GM21825 (cell line): ENCODE measurements at regions not wholly inside any gene's neighbourhood (a gene's known extent, or its start where the extent isn't known, plus 50 kb on each side); places are given as distances from the start of the nearest gene placed in this dataset.
"Not testable (repeated sequence)": the region's sequence is repeated elsewhere in the genome, so short reads cannot be mapped to it uniquely, and the experiment has no call there.

Experiments
- ATAC-seq: cut with Tn5 transposase; IDR thresholded peaks from one replicate; pipeline ENCODE4 v1.9.1; 2021; ENCODE audit warnings: mild to moderate bottlenecking, moderate library complexity; ENCODE audit not compliant: unreplicated experiment

DNA sequence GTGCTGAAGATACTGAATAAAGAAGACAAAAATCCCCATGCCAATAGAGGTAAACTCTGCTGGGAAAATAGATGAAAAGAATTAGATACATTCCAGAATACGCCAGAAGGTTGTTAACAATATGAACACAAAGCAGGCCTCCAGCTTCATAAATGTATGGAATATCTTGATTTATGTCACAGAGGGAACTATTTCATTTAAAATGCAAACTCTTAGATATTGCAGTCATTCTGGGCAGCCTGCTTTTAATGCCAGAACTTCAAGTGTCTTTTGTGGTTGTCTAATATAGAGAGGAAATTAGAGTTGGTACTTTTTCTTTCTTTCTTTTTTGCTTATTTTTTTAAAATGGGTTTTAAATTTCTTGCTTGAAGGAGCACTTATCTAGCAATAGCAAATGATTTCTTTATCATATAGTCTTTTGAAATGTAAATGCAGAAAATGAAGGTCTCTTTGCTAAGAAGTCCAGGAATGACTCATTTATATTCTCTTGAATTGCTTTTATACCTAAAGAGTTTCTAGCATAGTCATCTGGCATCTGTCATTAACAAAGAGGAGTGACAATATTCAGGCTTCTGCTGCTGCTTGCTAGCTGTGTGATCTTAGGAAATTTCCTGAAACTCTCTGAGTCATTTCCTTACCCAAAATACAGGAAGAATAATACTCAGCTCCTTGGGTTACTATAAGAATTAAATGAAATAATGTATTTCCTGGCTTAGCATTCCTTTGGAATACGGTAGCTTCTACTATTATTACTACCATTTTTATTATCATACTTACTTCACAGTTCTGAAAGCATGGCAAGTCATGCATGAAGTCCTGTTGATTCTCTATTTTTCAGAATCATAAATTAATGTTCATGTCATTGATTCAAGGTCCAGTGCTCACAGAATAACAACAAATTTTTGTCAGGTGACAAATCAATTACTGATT is 527.6 kb downstream of the DIPK2A start:
- ATAC-seq, result no peak

DNA sequence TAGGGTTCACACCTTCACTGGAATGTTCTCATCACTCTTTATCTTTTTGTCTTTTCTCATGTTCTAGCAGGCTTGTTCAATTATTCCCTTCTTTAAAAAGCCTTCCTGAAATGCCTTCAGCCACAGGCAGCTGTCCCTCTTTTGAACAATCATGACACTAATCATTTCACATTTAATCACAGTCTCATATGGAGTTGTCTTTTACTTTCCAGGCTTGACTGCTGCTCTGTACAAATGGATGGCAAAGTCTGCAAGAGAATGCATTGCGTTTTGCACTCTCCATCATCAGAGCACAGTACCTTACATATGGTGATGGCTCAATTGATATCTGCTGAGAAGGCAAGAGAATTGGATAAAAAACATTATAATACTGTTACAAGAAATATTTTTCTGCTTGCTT is 529.8 kb downstream of the DIPK2A start:
- ATAC-seq, result no peak

DNA sequence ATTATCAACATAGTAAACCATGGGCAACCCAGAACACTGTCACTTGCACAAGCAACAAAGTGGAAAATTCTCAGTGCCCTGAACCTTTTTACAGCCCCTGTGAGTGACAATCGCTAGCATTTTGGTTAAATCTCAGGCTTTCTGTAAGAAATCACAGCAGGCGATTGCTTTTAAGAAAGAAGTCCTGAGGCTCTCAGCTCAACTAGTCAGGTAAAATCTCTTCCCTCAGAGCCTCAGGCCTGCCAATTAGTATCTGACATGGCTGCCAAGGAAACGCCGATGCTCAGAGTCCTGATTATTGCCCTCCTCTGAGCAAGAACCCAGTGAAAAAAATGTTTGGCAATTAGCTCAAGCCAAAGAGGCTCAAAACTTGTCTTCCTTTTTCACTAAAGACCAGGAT is 530.8 kb downstream of the DIPK2A start:
- ATAC-seq, result no peak

DNA sequence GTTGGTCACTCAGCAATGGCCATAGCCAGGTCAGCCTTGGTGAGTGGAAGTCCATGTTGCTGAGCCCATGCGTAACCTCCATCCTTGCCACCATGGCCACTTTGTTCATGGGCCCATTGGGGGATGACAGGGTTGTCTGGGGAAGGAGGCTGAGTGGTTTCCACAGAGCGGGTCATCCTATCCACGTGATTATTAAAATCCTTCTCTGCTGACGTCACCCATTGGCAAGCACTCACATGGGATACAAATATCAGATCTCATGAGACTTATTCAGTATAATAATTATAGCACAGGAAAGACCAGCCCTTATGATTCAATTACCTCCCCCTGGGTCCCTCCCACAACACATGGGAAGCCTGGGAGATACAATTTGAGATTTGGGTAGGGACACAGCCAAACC is 534.8 kb downstream of the DIPK2A start:
- ATAC-seq, result not testable (repeated sequence)

DNA sequence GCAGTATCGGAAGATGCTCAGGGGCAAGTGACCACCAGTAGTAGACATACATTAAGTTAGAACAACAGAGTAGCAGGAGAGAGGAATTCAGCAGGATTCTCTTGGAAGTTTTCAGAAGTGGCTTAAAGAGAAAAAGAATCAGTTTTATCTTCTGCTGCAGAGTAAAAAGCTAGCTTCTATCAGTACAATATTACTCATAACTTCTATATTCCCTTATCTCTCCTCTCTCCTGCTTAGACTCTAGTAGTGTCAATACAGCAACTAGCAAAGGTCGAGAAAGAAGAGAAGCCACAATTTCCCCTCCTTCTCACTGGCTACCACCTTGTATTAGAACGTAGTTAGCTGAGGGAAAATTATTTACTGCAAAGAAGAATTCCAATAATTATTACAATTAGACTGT is 539.7 kb downstream of the DIPK2A start:
- no peak for ATAC-seq

DNA sequence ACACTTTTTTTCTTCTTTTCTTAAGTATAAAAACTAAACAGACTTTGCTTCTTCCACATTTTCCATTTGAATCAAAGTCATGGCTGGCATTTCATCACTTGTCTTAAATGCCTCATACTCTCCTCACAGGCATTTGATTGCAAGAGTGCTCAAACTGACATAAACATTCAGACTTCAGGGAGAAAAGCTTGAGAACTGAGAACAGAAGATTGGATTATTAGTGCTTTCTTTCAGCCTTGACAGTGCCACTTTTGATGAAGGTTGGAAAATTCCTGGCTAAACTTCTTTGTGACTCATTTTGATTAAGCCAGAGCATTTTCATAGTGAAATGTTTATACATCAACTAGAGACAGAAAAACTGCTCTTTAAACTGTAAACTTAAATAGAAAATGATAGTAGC is 544.4 kb downstream of the DIPK2A start:
- no peak for ATAC-seq

DNA sequence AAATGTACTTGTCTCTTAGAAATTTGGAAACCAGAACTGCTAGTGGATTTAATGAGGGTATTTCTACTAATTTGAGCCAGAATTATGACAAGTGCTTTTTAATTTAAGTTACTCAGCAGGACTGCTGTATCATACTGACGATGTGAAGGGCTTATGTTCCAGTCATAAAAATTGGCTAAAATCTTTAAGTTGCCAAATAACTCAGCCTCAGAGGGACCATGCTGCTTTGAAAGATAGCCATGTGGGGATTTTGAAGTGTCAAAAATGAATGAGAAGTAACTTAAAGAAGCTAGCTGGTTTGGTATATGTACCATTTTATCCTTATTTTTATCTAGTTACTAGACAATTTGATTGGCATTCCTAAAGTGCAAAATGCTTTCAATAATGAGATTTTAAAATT is 545.0 kb downstream of the DIPK2A start:
- no peak for ATAC-seq

DNA sequence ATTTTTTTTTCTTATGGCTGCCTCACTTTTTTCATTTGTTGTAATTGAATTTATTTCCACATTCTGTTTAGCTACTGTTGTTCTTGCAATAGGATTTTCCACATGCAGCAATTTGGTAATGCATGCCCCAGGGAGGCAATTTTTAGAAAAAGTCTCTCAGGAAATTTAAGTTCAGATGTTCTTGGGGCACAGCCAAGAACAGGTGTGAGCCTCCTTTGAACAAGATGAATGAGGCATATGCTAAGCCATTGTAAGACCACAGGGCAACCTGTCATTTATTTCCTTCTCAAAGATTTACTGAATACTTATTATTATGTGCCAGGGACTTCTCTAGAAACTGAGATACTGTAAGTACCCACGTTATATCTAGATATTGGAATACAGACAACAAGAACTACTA is 549.5 kb downstream of the DIPK2A start:
- no peak for ATAC-seq

DNA sequence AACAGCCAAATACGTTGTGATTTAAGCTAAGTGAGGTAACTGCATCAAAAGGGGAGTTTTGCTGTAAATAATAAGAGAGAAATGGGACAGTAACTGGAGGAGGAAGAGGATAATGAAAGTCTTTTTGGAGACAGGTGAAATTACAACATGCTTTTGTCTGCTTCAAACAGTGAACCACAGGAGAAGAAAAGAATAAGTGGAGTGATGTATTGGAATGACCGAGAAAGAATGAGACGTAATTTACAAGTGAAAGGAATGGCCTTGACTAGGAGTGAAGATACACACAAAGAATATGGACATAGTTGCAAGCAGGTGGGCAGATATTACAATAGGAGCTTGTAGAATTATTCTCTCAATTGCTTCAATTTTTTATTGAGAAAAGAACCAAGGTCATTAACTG is 550.8 kb downstream of the DIPK2A start:
- ATAC-seq, result no peak

DNA sequence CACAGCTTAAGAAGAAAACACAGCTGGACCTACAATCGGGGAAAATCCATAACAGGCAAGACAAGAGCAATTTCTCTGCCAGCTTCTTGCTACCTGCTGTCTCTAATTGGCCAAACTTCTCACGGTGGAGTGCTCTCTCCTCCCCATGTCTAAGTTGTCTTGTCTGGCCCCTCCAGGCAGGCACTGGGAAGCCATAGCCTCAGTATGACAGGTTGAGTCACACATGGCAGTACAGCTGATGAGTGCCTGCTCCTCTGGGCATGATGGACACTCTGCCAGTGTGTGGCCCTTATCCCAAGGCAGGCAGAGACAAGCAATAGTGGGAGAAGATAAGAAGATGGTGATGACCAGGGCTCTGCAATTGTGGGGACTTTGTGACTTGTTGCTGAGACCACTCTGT is 551.8 kb downstream of the DIPK2A start:
- ATAC-seq, result no peak

DNA sequence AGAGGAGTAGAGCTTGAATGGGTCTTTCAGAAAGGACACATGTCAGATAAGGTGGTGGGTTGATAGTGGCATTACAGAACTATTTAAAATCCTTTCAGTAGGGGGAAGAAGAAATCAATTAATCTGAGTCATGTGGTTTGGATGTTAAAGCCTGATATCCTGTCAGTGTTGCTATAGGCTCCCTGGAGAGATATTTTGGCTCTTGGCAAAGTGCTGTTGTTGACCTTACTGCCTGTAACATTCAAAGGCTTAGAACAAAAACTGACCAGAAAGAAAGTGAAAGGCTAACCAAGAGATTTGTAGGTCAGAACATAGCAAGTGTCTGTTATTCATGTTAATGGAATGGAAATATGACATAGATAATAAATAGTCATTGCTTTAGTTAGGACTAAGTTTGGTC is 552.9 kb downstream of the DIPK2A start:
- no peak for ATAC-seq

DNA sequence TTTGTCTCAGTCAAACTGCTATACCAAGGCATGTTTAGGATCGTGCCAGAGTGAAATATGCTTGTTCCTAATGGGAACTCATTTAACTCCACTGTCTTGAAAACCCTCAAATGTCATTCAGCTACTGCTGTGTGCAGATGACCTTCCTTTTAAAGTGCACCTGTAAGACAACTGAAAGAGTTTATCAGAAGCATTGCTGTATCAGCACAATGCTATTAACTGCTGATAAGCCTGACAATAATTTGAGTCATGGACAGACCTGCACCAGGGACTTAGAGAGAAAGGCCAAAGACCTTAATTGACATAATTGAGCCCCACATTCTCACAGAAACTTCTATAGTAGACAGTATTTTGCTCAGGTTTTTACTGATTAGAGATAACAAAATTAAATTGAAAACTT is 557.9 kb downstream of the DIPK2A start:
- no peak for ATAC-seq

DNA sequence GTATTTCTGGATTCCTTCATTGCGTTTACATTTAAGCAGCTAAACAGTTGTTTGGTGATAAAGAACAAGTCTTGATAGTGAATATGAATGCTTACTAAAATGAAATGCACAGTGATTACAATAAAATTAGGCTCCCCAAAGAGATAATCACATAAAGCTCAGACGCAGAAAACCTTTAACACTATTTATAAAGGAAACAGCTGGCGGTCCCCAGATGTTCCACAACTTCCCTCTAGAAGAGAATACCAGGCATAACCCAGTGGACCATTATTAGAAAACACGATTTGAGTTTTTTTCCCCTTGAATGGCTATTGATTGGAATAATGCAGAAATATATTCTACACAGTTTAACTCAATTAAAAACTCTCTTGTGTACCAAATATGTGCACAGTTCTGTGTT is 573.2 kb downstream of the DIPK2A start:
- no peak for ATAC-seq

DNA sequence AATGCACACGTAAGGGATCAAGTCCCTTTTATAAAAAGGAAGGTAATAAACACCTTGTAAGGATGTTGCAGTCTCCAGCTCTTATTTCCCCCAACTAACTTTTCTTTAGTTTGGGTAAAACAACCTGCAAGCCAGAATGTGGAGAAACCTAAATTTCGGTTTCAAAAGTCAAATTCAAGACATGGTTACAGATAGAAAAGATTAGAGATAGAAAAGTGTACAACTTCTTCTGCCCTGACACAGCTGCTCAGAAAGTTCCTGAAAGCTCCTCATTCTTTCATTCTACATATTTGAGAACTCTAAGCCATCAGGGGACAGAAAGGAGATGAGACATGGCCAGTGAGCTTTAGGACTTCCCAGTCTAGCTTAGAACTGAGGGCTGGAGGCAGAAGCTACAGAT is 574.9 kb downstream of the DIPK2A start:
- no peak for ATAC-seq

DNA sequence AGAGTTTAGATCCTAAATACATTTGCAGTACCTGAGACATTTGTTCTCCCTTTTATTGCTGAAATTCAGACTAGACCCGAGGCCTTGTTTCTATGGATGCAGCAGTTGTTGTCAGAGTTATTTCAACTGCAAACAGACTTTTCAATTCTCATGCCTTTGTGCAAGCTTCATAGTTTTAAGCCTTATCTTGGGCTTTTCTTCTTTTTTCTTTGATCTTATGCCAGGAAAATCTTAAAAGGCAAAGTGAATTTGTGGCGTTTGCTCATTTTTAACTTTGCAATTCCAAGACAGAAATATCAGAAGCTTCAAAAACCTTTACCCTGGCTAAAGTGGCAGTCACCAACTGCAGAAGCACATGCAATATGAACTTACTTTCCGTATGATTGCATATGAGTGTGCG is 576.7 kb downstream of the DIPK2A start:
- no peak for ATAC-seq

DNA sequence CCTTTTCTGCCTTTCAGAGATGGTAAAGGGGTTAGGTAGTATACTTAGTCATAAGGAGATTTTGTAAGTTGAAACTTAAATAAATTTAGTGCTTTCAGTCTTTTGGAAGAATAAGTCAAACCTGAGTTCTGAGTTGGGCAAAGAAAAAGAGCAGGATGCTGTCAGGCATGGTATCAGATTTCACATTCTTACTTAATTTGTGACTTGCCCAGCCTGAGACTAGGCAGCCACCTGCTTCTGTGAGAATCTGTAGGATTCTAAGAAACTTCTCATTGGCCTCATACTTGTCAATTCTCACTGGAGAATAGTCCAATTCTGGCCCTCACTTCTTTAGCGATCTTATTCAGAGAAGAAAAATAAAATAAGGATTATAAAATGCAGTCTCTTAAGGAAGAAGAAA is 577.5 kb downstream of the DIPK2A start:
- no peak for ATAC-seq

DNA sequence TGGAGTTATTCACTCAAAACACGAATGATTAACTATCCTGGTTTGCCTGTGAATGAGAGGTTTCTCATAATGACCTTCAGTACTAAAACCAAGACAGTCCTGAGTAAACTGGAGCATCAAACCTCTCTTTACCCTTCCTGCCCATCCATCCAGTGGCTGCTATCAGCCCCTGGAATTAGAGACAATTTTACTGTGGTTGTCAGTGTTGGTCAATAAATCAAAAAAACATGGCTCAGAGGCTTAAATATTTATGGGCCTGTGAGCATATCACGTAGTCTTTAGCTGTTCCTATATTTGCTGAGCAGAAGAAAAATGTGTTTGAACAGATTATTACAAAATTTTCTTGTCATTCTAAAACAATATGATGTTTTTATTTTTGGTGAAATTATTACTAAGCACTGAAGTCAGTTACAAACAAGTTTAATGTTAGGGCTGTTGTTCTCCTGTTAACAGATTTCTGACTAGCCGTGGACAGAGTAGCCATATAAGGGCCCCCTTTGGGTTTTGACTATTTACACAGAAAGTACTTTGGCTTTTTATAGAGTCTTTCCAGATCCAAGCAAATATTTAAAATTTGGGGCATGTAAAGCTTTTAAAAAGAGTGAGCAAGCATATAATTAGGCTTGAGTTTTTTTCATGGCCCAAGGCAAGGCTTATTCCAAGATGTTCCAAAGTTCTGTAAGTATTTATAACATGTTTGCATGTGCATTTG is 580.9 kb downstream of the DIPK2A start:
- ATAC-seq, result no peak

DNA sequence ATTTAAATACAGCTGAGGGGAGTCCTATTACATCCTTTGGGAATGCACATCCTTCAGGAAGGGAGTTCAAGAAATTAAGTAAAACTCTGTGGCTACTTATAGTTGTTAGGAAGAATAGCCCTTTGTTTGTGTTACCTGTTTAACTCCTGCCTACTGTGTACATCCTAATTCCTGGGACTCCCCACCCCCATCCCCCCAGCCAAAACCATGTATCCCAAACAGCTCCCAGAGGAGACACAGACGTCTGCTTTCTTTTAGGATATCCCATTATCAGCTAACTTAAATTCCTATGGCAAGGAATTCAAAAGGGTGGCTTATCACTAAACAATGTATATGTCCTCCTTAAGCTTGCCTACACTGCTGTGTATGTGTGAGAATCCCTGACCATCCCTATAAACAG is 581.7 kb downstream of the DIPK2A start:
- no peak for ATAC-seq

DNA sequence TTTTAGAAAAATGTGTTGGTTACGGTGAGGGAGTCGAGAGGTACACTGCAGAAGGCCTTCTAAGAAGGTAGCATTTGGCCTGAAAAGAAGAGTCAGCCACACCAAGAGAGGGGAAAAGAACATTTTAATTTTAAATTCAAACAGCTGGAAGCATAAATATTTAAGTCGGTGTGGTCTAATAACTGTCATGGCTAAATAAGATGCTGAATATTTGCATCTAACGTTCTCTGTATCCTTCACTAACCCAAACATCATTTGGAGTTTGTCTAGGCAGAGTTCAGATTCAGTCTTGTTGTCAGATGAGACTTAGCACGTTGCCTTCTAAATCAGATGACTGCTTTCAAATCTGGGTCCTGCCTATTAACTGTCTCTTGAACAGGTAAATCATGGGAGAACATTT is 583.3 kb downstream of the DIPK2A start:
- no peak for ATAC-seq

DNA sequence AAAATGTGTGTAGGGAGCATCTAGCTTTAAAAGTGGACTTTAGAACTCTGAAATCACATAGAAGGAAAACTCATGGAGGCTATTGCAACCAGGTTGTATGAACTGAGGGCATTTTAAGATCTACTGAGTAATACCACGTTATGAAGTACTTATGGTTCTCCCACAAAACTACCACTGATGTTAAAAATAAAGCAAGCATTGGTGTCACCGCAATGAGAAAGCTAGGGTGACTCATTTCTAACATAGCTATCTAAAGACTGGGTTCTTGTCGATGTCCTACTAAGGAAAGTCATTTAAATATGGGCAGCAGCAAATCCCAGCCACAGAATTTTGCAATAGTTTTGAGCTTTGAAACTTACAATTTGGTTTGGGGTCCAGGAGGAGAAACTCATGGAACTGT is 584.8 kb downstream of the DIPK2A start:
- ATAC-seq, result peak; percentile 90

DNA sequence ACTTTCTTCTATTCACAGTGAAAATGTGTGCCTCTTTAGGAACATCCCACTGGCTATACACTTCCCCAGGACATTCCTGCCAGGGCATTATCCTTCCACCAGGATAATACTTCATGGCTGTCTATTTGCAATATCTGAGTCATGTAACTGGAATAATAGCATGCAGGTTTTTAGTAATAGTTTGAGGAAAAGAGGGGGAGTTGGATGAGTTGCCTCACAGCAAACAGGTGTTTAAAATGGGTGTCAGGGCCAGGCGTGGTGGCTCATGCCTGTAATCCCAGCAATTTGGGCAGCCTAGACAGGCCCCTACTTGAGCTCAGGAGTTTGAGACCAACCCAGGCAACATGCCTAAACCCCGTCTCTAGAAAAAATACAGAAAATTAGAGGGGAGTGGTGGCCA is 585.9 kb downstream of the DIPK2A start:
- ATAC-seq, result no peak

DNA sequence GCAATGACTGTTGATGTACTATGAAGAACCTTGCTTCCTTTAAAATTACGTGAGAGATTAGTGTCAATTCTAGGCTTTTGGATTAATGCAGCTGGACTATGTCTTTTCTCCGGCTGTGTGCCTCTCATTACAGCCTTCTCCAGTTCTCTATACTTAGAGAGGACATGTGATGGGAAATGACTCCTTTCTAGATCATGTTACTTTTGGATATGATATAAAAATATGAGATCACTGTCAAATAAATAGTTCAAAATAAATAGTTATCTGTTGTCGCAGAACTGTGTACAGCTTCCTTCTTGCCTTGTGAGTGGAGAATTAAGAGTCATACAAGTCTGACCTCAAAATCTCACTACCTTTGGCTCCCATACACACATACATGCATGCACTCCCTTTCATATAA is 592.4 kb downstream of the DIPK2A start:
- no peak for ATAC-seq
